ENCODE measurements at regions not wholly inside any gene's neighbourhood (a gene's known extent, or its start where the extent isn't known, plus 50 kb on each side); places are given as distances from the start of the nearest gene placed in this dataset.

DNA sequence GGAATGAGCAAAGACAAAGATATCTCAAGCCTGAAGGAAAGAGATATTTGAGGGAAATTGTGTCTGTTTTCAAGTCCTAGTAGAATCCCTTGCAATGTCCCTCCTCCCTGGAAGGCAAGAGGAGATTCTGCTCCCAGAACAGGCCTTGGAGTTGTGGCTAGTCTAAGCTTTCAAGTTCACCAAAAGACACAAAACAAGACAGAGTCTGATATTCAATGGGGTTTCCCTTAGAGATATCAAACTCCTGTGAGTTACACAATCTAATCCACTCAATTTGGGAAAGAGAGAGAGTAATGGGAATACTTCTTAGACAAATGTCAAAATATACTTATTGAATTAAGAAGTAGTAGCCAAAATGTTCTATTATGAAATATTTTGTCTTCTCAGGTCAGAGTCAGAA, 162.8 kb upstream of the ADAMTS5 start:
- TF ChIP-seq, protein P1, sequence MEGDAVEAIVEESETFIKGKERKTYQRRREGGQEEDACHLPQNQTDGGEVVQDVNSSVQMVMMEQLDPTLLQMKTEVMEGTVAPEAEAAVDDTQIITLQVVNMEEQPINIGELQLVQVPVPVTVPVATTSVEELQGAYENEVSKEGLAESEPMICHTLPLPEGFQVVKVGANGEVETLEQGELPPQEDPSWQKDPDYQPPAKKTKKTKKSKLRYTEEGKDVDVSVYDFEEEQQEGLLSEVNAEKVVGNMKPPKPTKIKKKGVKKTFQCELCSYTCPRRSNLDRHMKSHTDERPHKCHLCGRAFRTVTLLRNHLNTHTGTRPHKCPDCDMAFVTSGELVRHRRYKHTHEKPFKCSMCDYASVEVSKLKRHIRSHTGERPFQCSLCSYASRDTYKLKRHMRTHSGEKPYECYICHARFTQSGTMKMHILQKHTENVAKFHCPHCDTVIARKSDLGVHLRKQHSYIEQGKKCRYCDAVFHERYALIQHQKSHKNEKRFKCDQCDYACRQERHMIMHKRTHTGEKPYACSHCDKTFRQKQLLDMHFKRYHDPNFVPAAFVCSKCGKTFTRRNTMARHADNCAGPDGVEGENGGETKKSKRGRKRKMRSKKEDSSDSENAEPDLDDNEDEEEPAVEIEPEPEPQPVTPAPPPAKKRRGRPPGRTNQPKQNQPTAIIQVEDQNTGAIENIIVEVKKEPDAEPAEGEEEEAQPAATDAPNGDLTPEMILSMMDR (IDR thresholded peaks at IDR 0.05) = no peak
- TF ChIP-seq POLR2A (IDR thresholded peaks at IDR 0.05) = no peak
